Right lobe of liver (tissue), 4 donors: ENCODE measurements at regions not wholly inside any gene's neighbourhood (a gene's known extent, or its start where the extent isn't known, plus 50 kb on each side); places are given as distances from the start of the nearest gene placed in this dataset.
"Not testable (repeated sequence)": the region's sequence is repeated elsewhere in the genome, so short reads cannot be mapped to it uniquely, and the experiment has no call there.

Experiments
- CTCF ChIP-seq, 4 donors: fragments of 200-600 bp in 3 of 4; fragments of 450-650 bp in 1 of 4; IDR thresholded peaks; one replicate each; pipeline versions ENCODE4 v1.5.1 to v1.8.0; 2016 to 2022; ENCODE audit warnings: antibody characterized with exemption in 4 of 4, mild to moderate bottlenecking in 2 of 4
- POLR2A ChIP-seq: fragments of 450-650 bp; IDR thresholded peaks from one replicate; pipeline ENCODE4 v1.6.1; 2017; ENCODE audit warnings: antibody characterized with exemption, mild to moderate bottlenecking
- donor health status: DM: no; HTN: no; CAD: no.
- donor health status: DM: no; HTN: no; CAD: no.
- donor health status: DM: no; HTN: yes; CAD: no.

GRCh38 chr4:19197838-19198237 lies 1053.9 kb upstream of the SLIT2 start:
- TF ChIP-seq POLR2A; CTCF (IDR thresholded peaks at IDR 0.05): not testable (repeated sequence)
